ENCODE measurements at regions not wholly inside any gene's neighbourhood (a gene's known extent, or its start where the extent isn't known, plus 50 kb on each side); places are given as distances from the start of the nearest gene placed in this dataset.

DNA sequence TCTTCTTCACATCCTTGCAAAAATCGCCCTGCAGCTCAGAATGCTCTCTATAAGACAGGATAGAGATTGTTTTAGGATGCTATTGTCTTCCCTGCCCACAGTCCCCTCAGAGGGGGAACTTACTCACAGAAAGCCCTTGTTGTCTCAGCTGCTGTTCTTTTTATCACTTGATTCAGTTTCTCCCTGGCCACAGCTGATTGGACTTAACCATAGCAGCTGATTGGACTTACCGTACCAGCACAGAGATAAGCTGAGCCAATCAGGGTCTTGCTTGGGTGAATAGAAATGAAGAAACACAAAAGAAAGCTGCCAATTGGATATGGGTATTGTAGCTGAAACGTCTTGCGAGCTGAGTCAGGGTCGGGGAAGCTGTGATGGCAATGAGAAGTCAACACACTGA is 194.2 kb upstream of the MEX3C start:
- H3K27me3 ChIP-seq (ENCODE audit: insufficient read depth, low read length, poor library complexity): no peaks in the 10 kb centered on the region
- no peaks in the 10 kb centered on the region for H3K36me3 ChIP-seq (ENCODE audit: insufficient read depth, low read length)
- no peak for TF ChIP-seq EZH2 (IDR thresholded peaks at IDR 0.05; ENCODE audit: borderline replicate concordance, low read depth, low read length, severe bottlenecking)
- DNase-seq (no peak), ATAC-seq (ENCODE audit: insufficient read depth, low read depth) (no peak)
- no peak overlapping the region for H2AFZ ChIP-seq (ENCODE audit: low read depth, low read length)
- H3K79me2 ChIP-seq (ENCODE audit: insufficient read depth, low read length): no peaks in the 10 kb centered on the region
- H4K20me1 ChIP-seq (ENCODE audit: insufficient read depth, low read length): no peaks in the 10 kb centered on the region
- H3K4me3 ChIP-seq (ENCODE audit: low read depth in 1 of 2, low read length in 2 of 2): no peak overlapping the region
- H3K4me2 ChIP-seq (ENCODE audit: insufficient read depth, low read length): no peak overlapping the region
- no peak overlapping the region for H3K27ac ChIP-seq (ENCODE audit: low read length)
- H3K9ac ChIP-seq (ENCODE audit: low read depth, low read length): no peak overlapping the region
- no peaks in the 10 kb centered on the region for H3K4me1 ChIP-seq (ENCODE audit: insufficient read depth, low read length)
- H3K9me3 ChIP-seq (ENCODE audit: insufficient read depth, low read length, severe bottlenecking): no peaks in the 10 kb centered on the region

DNA sequence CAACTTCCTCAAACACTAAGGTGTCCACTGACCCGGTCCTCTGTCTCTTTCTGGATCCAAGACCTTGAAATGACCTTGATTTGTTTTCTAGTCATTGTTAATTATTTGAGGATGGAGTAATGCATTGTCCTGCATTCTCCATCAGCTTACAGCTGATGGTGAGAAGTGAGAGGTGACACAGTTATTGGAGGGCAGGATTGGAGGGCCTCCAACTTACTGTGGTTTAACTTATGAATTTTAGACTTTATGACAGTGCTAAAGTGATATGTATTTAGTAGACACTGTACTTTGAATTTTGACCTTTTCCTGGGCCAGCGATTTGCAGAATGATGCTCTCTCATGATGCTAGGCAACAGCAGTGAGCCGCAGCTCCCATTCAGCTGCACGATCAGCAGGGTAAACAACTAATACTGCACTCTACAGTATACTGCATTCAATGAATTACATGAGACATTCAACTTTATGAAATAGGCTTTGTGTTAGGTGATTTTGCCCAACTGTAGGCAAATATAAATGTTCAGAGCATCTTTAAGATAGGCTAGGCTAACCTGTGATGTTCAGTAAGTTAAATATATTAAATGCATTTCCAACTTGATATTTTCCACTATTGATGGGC is 200.0 kb upstream of the MEX3C start:
- Histone ChIP-seq H3K27me3 (ENCODE audit: insufficient read depth, low read length, poor library complexity) (no peaks in the 10 kb centered on the region), H2AFZ (ENCODE audit: low read depth, low read length) (no peak overlapping the region), H3K79me2 (ENCODE audit: insufficient read depth, low read length) (no peaks in the 10 kb centered on the region), H3K9ac (ENCODE audit: low read depth, low read length) (no peak overlapping the region), H3K9me3 (ENCODE audit: insufficient read depth, low read length, severe bottlenecking) (no peaks in the 10 kb centered on the region), H3K27ac (ENCODE audit: low read length) (no peak overlapping the region), H3K36me3 (ENCODE audit: insufficient read depth, low read length) (no peaks in the 10 kb centered on the region), H4K20me1 (ENCODE audit: insufficient read depth, low read length) (no peaks in the 10 kb centered on the region), H3K4me1 (ENCODE audit: insufficient read depth, low read length) (no peaks in the 10 kb centered on the region), H3K4me2 (ENCODE audit: insufficient read depth, low read length) (no peak overlapping the region), H3K4me3 (ENCODE audit: low read depth in 1 of 2, low read length in 2 of 2) (no peak overlapping the region)
- ATAC-seq (ENCODE audit: insufficient read depth, low read depth) (no peak), DNase-seq (no peak)
- TF ChIP-seq EZH2 (IDR thresholded peaks at IDR 0.05; ENCODE audit: borderline replicate concordance, low read depth, low read length, severe bottlenecking): no peak
- TF ChIP-seq, protein P1, sequence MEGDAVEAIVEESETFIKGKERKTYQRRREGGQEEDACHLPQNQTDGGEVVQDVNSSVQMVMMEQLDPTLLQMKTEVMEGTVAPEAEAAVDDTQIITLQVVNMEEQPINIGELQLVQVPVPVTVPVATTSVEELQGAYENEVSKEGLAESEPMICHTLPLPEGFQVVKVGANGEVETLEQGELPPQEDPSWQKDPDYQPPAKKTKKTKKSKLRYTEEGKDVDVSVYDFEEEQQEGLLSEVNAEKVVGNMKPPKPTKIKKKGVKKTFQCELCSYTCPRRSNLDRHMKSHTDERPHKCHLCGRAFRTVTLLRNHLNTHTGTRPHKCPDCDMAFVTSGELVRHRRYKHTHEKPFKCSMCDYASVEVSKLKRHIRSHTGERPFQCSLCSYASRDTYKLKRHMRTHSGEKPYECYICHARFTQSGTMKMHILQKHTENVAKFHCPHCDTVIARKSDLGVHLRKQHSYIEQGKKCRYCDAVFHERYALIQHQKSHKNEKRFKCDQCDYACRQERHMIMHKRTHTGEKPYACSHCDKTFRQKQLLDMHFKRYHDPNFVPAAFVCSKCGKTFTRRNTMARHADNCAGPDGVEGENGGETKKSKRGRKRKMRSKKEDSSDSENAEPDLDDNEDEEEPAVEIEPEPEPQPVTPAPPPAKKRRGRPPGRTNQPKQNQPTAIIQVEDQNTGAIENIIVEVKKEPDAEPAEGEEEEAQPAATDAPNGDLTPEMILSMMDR (IDR thresholded peaks at IDR 0.05; ENCODE audit: borderline replicate concordance, extremely low read depth, low read length, poor library complexity, severe bottlenecking): no peak

DNA sequence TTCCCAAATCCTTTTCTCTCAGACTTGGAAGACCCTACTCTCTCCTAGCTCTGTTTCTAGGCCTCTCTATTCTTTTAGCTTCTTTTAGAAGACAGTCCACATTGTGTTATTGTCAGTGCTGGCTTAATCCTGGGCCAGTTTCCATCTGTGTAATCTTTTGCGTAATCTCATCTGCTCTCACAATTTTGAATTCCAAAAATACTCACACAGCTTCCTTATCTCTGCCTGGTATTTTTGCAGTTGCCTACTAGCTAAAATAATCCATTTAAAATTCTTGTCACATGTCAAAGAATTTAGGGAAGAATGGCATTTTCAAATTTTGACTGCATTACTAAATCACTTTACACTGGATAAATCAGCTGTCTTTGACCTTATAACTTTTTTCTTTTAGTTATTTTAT is 200.6 kb upstream of the MEX3C start:
- no peak overlapping the region for H3K27ac ChIP-seq (ENCODE audit: low read length)
- ATAC-seq (ENCODE audit: insufficient read depth, low read depth): no peak
- H4K20me1 ChIP-seq (ENCODE audit: insufficient read depth, low read length): no peaks in the 10 kb centered on the region
- DNase-seq: no peak
- no peaks in the 10 kb centered on the region for H3K79me2 ChIP-seq (ENCODE audit: insufficient read depth, low read length)
- no peaks in the 10 kb centered on the region for H3K36me3 ChIP-seq (ENCODE audit: insufficient read depth, low read length)
- H3K27me3 ChIP-seq (ENCODE audit: insufficient read depth, low read length, poor library complexity): no peaks in the 10 kb centered on the region
- no peaks in the 10 kb centered on the region for H3K4me1 ChIP-seq (ENCODE audit: insufficient read depth, low read length)
- H3K4me3 ChIP-seq (ENCODE audit: low read depth in 1 of 2, low read length in 2 of 2): no peak overlapping the region
- no peak for TF ChIP-seq EZH2 (IDR thresholded peaks at IDR 0.05; ENCODE audit: borderline replicate concordance, low read depth, low read length, severe bottlenecking)
- TF ChIP-seq, protein P1 (IDR thresholded peaks at IDR 0.05; ENCODE audit: borderline replicate concordance, extremely low read depth, low read length, poor library complexity, severe bottlenecking): no peak
- no peaks in the 10 kb centered on the region for H3K9me3 ChIP-seq (ENCODE audit: insufficient read depth, low read length, severe bottlenecking)
- no peak overlapping the region for H3K4me2 ChIP-seq (ENCODE audit: insufficient read depth, low read length)
- no peak overlapping the region for H2AFZ ChIP-seq (ENCODE audit: low read depth, low read length)
- H3K9ac ChIP-seq (ENCODE audit: low read depth, low read length): no peak overlapping the region

DNA sequence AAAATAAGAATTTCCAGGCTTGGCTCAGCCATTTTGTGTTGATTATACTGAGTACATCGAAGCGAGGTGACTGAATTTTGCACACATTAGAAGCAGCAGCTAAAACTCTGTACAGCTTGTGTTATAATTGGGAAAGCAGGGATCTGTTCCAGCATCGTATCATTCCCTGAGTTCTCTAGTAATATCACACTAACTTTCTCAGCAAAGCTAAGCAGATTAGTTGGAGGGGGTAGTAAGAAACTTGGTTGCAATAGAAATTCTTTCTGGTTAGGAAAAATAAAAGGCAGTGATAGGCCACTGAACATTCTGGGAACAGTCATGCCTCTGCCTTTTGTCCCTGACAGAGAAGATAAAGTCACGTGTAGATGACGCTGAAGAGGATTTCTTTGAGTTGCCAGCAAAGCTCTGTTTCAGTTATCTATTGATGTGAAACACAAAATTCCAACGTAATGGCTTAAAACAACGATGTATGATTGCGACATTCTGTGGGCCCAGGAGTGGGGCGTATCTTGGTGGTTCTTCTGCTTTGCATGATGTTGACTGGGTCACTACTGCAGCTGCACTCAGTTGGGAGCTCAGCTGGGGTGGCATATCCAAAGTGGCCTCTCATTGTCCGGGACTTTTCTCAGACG is 202.1 kb upstream of the MEX3C start:
- TF ChIP-seq EZH2 (IDR thresholded peaks at IDR 0.05; ENCODE audit: borderline replicate concordance, low read depth, low read length, severe bottlenecking): no peak
- TF ChIP-seq, protein P1 (IDR thresholded peaks at IDR 0.05; ENCODE audit: borderline replicate concordance, extremely low read depth, low read length, poor library complexity, severe bottlenecking): no peak
- Histone ChIP-seq H3K4me1 (ENCODE audit: insufficient read depth, low read length) (no peaks in the 10 kb centered on the region), H3K27ac (ENCODE audit: low read length) (no peak overlapping the region), H3K27me3 (ENCODE audit: insufficient read depth, low read length, poor library complexity) (no peaks in the 10 kb centered on the region), H3K79me2 (ENCODE audit: insufficient read depth, low read length) (no peaks in the 10 kb centered on the region), H3K4me3 (ENCODE audit: low read depth in 1 of 2, low read length in 2 of 2) (no peak overlapping the region), H4K20me1 (ENCODE audit: insufficient read depth, low read length) (no peaks in the 10 kb centered on the region), H3K4me2 (ENCODE audit: insufficient read depth, low read length) (no peak overlapping the region), H3K36me3 (ENCODE audit: insufficient read depth, low read length) (no peaks in the 10 kb centered on the region), H3K9ac (ENCODE audit: low read depth, low read length) (no peak overlapping the region), H2AFZ (ENCODE audit: low read depth, low read length) (no peak overlapping the region), H3K9me3 (ENCODE audit: insufficient read depth, low read length, severe bottlenecking) (no peaks in the 10 kb centered on the region)
- no peak for ATAC-seq (ENCODE audit: insufficient read depth, low read depth)
- no peak for DNase-seq
